Fibroblast of skin of left quadriceps (primary cell): ENCODE measurements at regions not wholly inside any gene's neighbourhood (a gene's known extent, or its start where the extent isn't known, plus 50 kb on each side); places are given as distances from the start of the nearest gene placed in this dataset.

Source experiments
- DNase-seq, 2 experiments: peaks; one replicate each; pipeline ENCODE4 v3.0.0-alpha.2; 2013; ENCODE audit warnings: low read depth in 2 of 2

- no peak for DNase-seq
These were observed 77.6 kb upstream of the TMEM260 start for GRCh38 chr14:56501909-56502530.

GRCh38 chr14:56505361-56505760 is 74.2 kb upstream of the TMEM260 start:
- DNase-seq = no peak

GRCh38 chr14:56512521-56512920 is 67.1 kb upstream of the TMEM260 start:
- DNase-seq = no peak

- DNase-seq = no peak
These were observed 64.8 kb upstream of the TMEM260 start for GRCh38 chr14:56514663-56515371.

- DNase-seq = no peak
These were observed 63.9 kb upstream of the TMEM260 start for GRCh38 chr14:56515739-56516138.

GRCh38 chr14:56522403-56522802 is 57.2 kb upstream of the TMEM260 start:
- DNase-seq = no peak

- DNase-seq = no peak
These were observed 54.5 kb upstream of the TMEM260 start for GRCh38 chr14:56524971-56525677.

- no peak for DNase-seq
These were observed 50.7 kb upstream of the TMEM260 start for GRCh38 chr14:56528927-56529326.
